GM12891 (cell line): ENCODE measurements at regions not wholly inside any gene's neighbourhood (a gene's known extent, or its start where the extent isn't known, plus 50 kb on each side); places are given as distances from the start of the nearest gene placed in this dataset.
"Not testable (repeated sequence)": the region's sequence is repeated elsewhere in the genome, so short reads cannot be mapped to it uniquely, and the experiment has no call there.

Experiments used
- DNase-seq: peaks from one replicate; pipeline ENCODE4 v3.0.0; 2011; ENCODE audit warnings: low spot score; ENCODE audit not compliant: insufficient read length
- FAIRE-seq: peaks from 2 replicates; lab custom pipeline; 2011; peaks lifted over from hg19 to GRCh38; lab: Jason Lieb, UNC
- PAX5 ChIP-seq: IDR thresholded peaks from 2 replicates; pipeline ENCODE4 v1.6.1; 2011; ENCODE audit warnings: low read length, moderate library complexity, mild to moderate bottlenecking; ENCODE audit not compliant: insufficient read depth, severe bottlenecking
- POLR2A ChIP-seq: IDR thresholded peaks from 2 replicates; pipeline ENCODE4 v1.6.1; 2011; ENCODE audit warnings: low read depth, low read length, control low read depth
- POLR2AphosphoS5 ChIP-seq: IDR thresholded peaks from 2 replicates; pipeline ENCODE4 v1.6.1; 2011; ENCODE audit warnings: low read depth, low read length, control low read depth
- POU2F2 ChIP-seq: IDR thresholded peaks from 2 replicates; pipeline ENCODE4 v1.6.1; 2011; ENCODE audit warnings: low read depth, mild to moderate bottlenecking, control low read depth, low read length, moderate library complexity
- SPI1 ChIP-seq: IDR thresholded peaks from 2 replicates; pipeline ENCODE4 v1.6.1; 2011; ENCODE audit warnings: low read depth, low read length, control low read depth
- TAF1 ChIP-seq: IDR thresholded peaks from 2 replicates; pipeline ENCODE4 v1.6.1; 2011; ENCODE audit warnings: low read depth, low read length, control low read depth

GRCh38 chr5:103743421-103743820 is 180.8 kb upstream of the NUDT12 start:
- FAIRE-seq = no peak
- DNase-seq = no peak
- TF ChIP-seq PAX5 (no peak), SPI1 (no peak), POLR2A (no peak), POLR2AphosphoS5 (no peak), POU2F2 (no peak), TAF1 (no peak)

GRCh38 chr5:103741984-103742383 is 179.4 kb upstream of the NUDT12 start:
- FAIRE-seq (no peak), DNase-seq (no peak)
- TF ChIP-seq PAX5 (no peak), TAF1 (no peak), POLR2A (no peak), POU2F2 (no peak), POLR2AphosphoS5 (no peak), SPI1 (no peak)

- FAIRE-seq, DNase-seq: not testable (repeated sequence)
Observed at GRCh38 chr5:103736343-103736742, 173.8 kb upstream of the NUDT12 start.

GRCh38 chr5:103724271-103724670 is 161.7 kb upstream of the NUDT12 start:
- FAIRE-seq (no peak), DNase-seq (no peak)
- no peak for TF ChIP-seq POU2F2
- TF ChIP-seq POLR2A = no peak
- no peak for TF ChIP-seq POLR2AphosphoS5
- no peak for TF ChIP-seq SPI1
- TF ChIP-seq TAF1 = no peak
- no peak for TF ChIP-seq PAX5

- FAIRE-seq (no peak), DNase-seq (no peak)
- TF ChIP-seq POLR2AphosphoS5 (no peak), POU2F2 (no peak), PAX5 (no peak), TAF1 (no peak), POLR2A (no peak), SPI1 (no peak)
Observed at GRCh38 chr5:103721183-103721582, 158.6 kb upstream of the NUDT12 start.

GRCh38 chr5:103718108-103718507 is 155.5 kb upstream of the NUDT12 start:
- FAIRE-seq = no peak
- DNase-seq = no peak
- TF ChIP-seq POLR2A (no peak), TAF1 (no peak), POU2F2 (no peak), POLR2AphosphoS5 (no peak), PAX5 (no peak), SPI1 (no peak)

- TF ChIP-seq SPI1 = no peak
- TF ChIP-seq POLR2A = no peak
- DNase-seq = no peak
- no peak for FAIRE-seq
Observed at GRCh38 chr5:103708601-103709000, 146.0 kb upstream of the NUDT12 start.

- TF ChIP-seq POLR2A (no peak), SPI1 (no peak), TAF1 (no peak), PAX5 (no peak)
- no peak for DNase-seq
- no peak for FAIRE-seq
Observed at GRCh38 chr5:103706939-103707682, 144.5 kb upstream of the NUDT12 start.

- TF ChIP-seq SPI1 (no peak), POLR2AphosphoS5 (no peak), TAF1 (no peak), PAX5 (no peak), POU2F2 (no peak), POLR2A (no peak)
- FAIRE-seq (no peak), DNase-seq (no peak)
Observed at GRCh38 chr5:103703617-103704016, 141.0 kb upstream of the NUDT12 start.

GRCh38 chr5:103693517-103693916 is 130.9 kb upstream of the NUDT12 start:
- FAIRE-seq (no peak), DNase-seq (no peak)

More at GRCh38 chr5:103693517-103693916, 130.9 kb upstream of the NUDT12 start:
- TF ChIP-seq PAX5 (no peak), POLR2AphosphoS5 (no peak), SPI1 (no peak), POLR2A (no peak), POU2F2 (no peak), TAF1 (no peak)
